Caco-2 (cell line): ENCODE measurements at regions not wholly inside any gene's neighbourhood (a gene's known extent, or its start where the extent isn't known, plus 50 kb on each side); places are given as distances from the start of the nearest gene placed in this dataset.
A peak's percentile ranks its signal among the peaks of the same experiment; 100 is the strongest.

Source experiments
- BruUV-seq: library from RNA; stranded (reverse); fragments of 400-500 nt; replicated peaks from 2 replicates; lab custom pipeline; 2021; lab: Mats Ljungman, UMichigan
- CTCF ChIA-PET: fragments of 300-600 bp; sonication (Branson Sonifier 250); formaldehyde crosslinking; loops from one replicate; lab custom pipeline; 2022; ENCODE audit warnings: antibody characterized with exemption; lab: Charles Lee
- POLR2A ChIA-PET: fragments of 300-600 bp; sonication (Branson Sonifier 250); formaldehyde crosslinking; loops from one replicate; lab custom pipeline; 2022; ENCODE audit warnings: antibody characterized with exemption; lab: Charles Lee
- DNase-seq, 2 experiments: peaks; one replicate each; pipeline versions ENCODE4 v3.0.0 to v3.0.0-alpha.2; 2020 to 2022
- H3K27me3 ChIP-seq: replicated peaks from 2 replicates; pipeline ENCODE4 v1.6.0; 2011; ENCODE audit warnings: low read length; ENCODE audit not compliant: control insufficient read depth, insufficient read depth
- H3K36me3 ChIP-seq: 2 replicates; pipeline ENCODE4 v1.5.1; 2011; ENCODE audit warnings: low read length; ENCODE audit not compliant: control insufficient read depth, insufficient read depth
- H3K4me1 ChIP-seq: fragments of 250-450 bp; sonication (Bioruptor Pico); 2 replicates; pipeline ENCODE4 v1.5.1; 2020; ENCODE audit warnings: mild to moderate bottlenecking
- H3K4me3 ChIP-seq: 2 replicates; pipeline ENCODE4 v1.5.1; 2011; ENCODE audit warnings: low read depth, mild to moderate bottlenecking, control low read depth, low read length
- H3K9me3 ChIP-seq: fragments of 250-450 bp; sonication (Bioruptor Pico); 2 replicates; pipeline ENCODE4 v1.5.1; 2020; ENCODE audit warnings: mild to moderate bottlenecking, moderate library complexity
- H3K27ac Mint-ChIP-seq: one replicate; pipeline ENCODE4 v1.8.0; 2022; ENCODE audit warnings: mixed read lengths; ENCODE audit not compliant: unreplicated experiment
- H3K27me3 Mint-ChIP-seq: one replicate; pipeline ENCODE4 v1.8.0; 2022; ENCODE audit warnings: mixed read lengths; ENCODE audit not compliant: insufficient read depth, unreplicated experiment
- H3K36me3 Mint-ChIP-seq: one replicate; pipeline ENCODE4 v1.8.0; 2022; ENCODE audit warnings: mild to moderate bottlenecking, mixed read lengths; ENCODE audit not compliant: insufficient read depth, unreplicated experiment
- H3K4me1 Mint-ChIP-seq: one replicate; pipeline ENCODE4 v1.8.0; 2022; ENCODE audit warnings: low read depth, mixed read lengths; ENCODE audit not compliant: unreplicated experiment
- H3K4me3 Mint-ChIP-seq: one replicate; pipeline ENCODE4 v1.8.0; 2022; ENCODE audit warnings: mild to moderate bottlenecking, moderate library complexity, mixed read lengths; ENCODE audit not compliant: unreplicated experiment
- H3K9me3 Mint-ChIP-seq: one replicate; pipeline ENCODE4 v1.8.0; 2022; ENCODE audit warnings: mixed read lengths; ENCODE audit not compliant: unreplicated experiment
- CTCF ChIP-seq, 2 experiments: fragments of 200-600 bp in 1 of 2; IDR thresholded peaks; 1 replicate in 1 of 2; 2 replicates in 1 of 2; pipeline versions ENCODE4 v1.5.1 to v1.8.0; 2011 to 2022; ENCODE audit warnings: antibody characterized with exemption in 1 of 2, control low read depth in 1 of 2, inconsistent platforms in 1 of 2, low read depth in 1 of 2, low read length in 1 of 2, mild to moderate bottlenecking in 1 of 2, moderate library complexity in 1 of 2; ENCODE audit not compliant: insufficient read depth in 1 of 2, severe bottlenecking in 1 of 2, unreplicated experiment in 1 of 2
- intact Hi-C: fragments of 100-400 bp; cut with micrococcal nuclease; formaldehyde crosslinking; loops from one replicate; pipeline ENCODE4 v1.10.0; 2022; ENCODE audit not compliant: unreplicated experiment

DNA sequence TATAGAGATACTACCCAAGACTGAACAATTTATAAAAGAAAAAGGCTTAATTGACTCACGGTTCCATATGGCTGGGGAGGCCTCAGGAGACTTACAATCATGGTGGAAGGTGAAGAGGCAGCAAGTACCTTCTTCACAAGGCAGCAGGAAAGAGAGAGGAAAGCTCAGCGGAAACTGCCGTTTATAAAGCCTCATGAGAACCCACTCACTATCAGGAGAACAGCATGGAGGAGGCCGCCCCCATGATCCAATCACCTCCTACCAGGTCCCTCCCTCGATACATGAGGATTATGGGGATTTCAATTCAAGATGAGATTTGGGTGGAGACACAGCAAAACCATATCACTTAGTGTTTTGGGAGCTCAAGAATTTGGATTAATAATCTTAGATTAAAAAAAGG is 240.2 kb downstream of the UACA start:
- no peak for TF ChIP-seq CTCF (IDR thresholded peaks at IDR 0.05; ENCODE audit: insufficient read depth in 1 of 2, low read depth in 1 of 2, low read length in 1 of 2, severe bottlenecking in 1 of 2, unreplicated experiment in 1 of 2)
- DNase-seq = no peak
- POLR2A ChIA-PET = no interaction called here
- Mint-ChIP-seq H3K27me3 (no peaks in the 10 kb centered on the region), H3K4me1 (peaks cover 19% of the 10 kb centered on the region), H3K9me3 (no peaks in the 10 kb centered on the region), H3K36me3 (no peaks in the 10 kb centered on the region), H3K4me3 (no peak overlapping the region), H3K27ac (no peak overlapping the region)
- CTCF ChIA-PET = no interaction called here
- H3K4me1 ChIP-seq = peaks cover 13% of the 10 kb centered on the region
- intact Hi-C loops = no loop called here
- no peaks in the 10 kb centered on the region for H3K9me3 ChIP-seq
- no peaks in the 10 kb centered on the region for H3K36me3 ChIP-seq
- no peaks in the 10 kb centered on the region for H3K27me3 ChIP-seq
- H3K4me3 ChIP-seq = no peak overlapping the region
- no TSS peak for BruUV-seq

- BruUV-seq = no TSS peak
- ChIA-PET CTCF (no interaction called here), POLR2A (no interaction called here)
These were observed 240.9 kb downstream of the UACA start for GRCh38 chr15:70522323-70522966.

GRCh38 chr15:70521576-70522322 is 241.6 kb downstream of the UACA start:
- Histone ChIP-seq H3K9me3 (no peaks in the 10 kb centered on the region), H3K36me3 (no peaks in the 10 kb centered on the region), H3K27me3 (no peaks in the 10 kb centered on the region), H3K4me1 (peaks cover 5% of the 10 kb centered on the region; the same call in 1 of the 2 replicates), H3K4me3 (no peak overlapping the region)
- Mint-ChIP-seq H3K9me3 (no peaks in the 10 kb centered on the region), H3K4me3 (no peak overlapping the region), H3K36me3 (no peaks in the 10 kb centered on the region), H3K27ac (no peak overlapping the region), H3K4me1 (peaks cover 13% of the 10 kb centered on the region), H3K27me3 (no peaks in the 10 kb centered on the region)
- BruUV-seq = no TSS peak
- ChIA-PET POLR2A (no interaction called here), CTCF (no interaction called here)
- TF ChIP-seq CTCF (IDR thresholded peaks at IDR 0.05; ENCODE audit: insufficient read depth in 1 of 2, low read depth in 1 of 2, low read length in 1 of 2, severe bottlenecking in 1 of 2, unreplicated experiment in 1 of 2) = no peak
- intact Hi-C loops = no loop called here
- DNase-seq = peak in 1 of 2 experiments; percentile 10

More at GRCh38 chr15:70522323-70522966, 240.9 kb downstream of the UACA start:
- no peak for TF ChIP-seq CTCF (IDR thresholded peaks at IDR 0.05; ENCODE audit: insufficient read depth in 1 of 2, low read depth in 1 of 2, low read length in 1 of 2, severe bottlenecking in 1 of 2, unreplicated experiment in 1 of 2)
- Mint-ChIP-seq H3K27ac (no peak overlapping the region), H3K9me3 (no peaks in the 10 kb centered on the region), H3K36me3 (no peaks in the 10 kb centered on the region), H3K27me3 (no peaks in the 10 kb centered on the region), H3K4me1 (peaks cover 16% of the 10 kb centered on the region), H3K4me3 (no peak overlapping the region)
- H3K36me3 ChIP-seq = no peaks in the 10 kb centered on the region
- H3K9me3 ChIP-seq = no peaks in the 10 kb centered on the region
- H3K27me3 ChIP-seq = no peaks in the 10 kb centered on the region
- DNase-seq = no peak
- no peak overlapping the region for H3K4me3 ChIP-seq
- peaks cover 12% of the 10 kb centered on the region for H3K4me1 ChIP-seq
- intact Hi-C loops = no loop called here
